HEK293 (cell line): ENCODE measurements at regions not wholly inside any gene's neighbourhood (a gene's known extent, or its start where the extent isn't known, plus 50 kb on each side); places are given as distances from the start of the nearest gene placed in this dataset.

Experiments used
- CTCF ChIP-seq: fragments of 450-650 bp; formaldehyde crosslinking; IDR thresholded peaks from 2 replicates; pipeline ENCODE4 v1.5.1; 2016; ENCODE audit warnings: missing biosample characterization, missing genetic modification characterization
- ZNF302 ChIP-seq: fragments of 450-650 bp; formaldehyde crosslinking; IDR thresholded peaks from 2 replicates; pipeline ENCODE4 v1.5.1; 2016; ENCODE audit warnings: missing biosample characterization, missing genetic modification characterization, low read depth
- ZNF747 ChIP-seq: fragments of 450-650 bp; formaldehyde crosslinking; IDR thresholded peaks from 2 replicates; pipeline ENCODE4 v1.5.1; 2016; ENCODE audit warnings: missing biosample characterization, missing genetic modification characterization

- TF ChIP-seq CTCF: no peak
- TF ChIP-seq ZNF747: no peak
- TF ChIP-seq ZNF302: no peak
Observed at GRCh38 chrX:79452881-79453280, 85.7 kb upstream of the ITM2A start.
